ENCODE measurements at regions not wholly inside any gene's neighbourhood (a gene's known extent, or its start where the extent isn't known, plus 50 kb on each side); places are given as distances from the start of the nearest gene placed in this dataset.

DNA sequence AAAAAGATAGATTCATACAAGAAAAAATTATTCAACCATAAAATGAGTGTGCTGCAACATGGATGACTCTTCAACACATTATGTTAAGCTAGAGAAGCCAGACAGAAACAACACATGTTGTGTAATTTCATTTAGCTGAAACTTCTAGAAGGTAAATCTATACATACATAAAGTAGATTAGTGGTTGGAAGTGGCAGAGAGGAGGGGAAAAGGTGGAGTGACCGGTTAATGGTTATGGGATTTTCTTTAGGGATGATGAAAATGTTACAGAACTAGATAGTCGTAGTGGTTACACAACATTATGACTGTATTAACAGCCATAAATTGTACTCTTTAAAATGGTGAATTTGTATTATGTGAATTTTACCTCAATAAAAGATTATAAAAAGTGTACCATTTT lies 304.1 kb upstream of the SLC35B3 start:
- H3K9me3 Mint-ChIP-seq, result peaks cover 35% of the 10 kb centered on the region
- H3K36me3 Mint-ChIP-seq, result no peaks in the 10 kb centered on the region
- intact Hi-C loops (cut with micrococcal nuclease), result no loop called here
- CTCF ChIA-PET, result no interaction called here
- no peaks in the 10 kb centered on the region for H3K27me3 Mint-ChIP-seq
- no peak overlapping the region for H3K27ac Mint-ChIP-seq
- no peak overlapping the region for H3K4me3 Mint-ChIP-seq
- POLR2A ChIA-PET, result no interaction called here
- no peak for DNase-seq
- peaks cover 5% of the 10 kb centered on the region for H3K4me1 Mint-ChIP-seq (ENCODE audit: low read depth)

DNA sequence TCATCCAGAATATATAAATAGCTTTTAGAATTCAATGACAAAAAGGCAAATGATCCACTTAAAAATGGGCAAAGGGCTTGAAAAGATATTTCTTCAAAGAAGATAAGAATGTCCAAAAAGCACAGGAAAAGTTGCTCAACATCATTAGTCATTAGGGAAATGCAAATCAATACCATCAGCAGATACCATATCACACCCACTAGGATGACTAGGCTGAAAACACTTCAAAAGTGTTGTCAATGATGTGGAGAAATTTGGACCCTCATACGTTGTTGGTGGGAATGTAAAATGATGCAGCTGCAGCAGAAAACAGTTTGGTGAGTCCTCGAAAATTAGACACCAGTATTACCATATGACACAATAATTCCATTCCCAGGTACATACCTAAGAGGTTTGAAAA lies 303.6 kb upstream of the SLC35B3 start:
- Mint-ChIP-seq H3K4me3 (no peak overlapping the region), H3K27ac (no peak overlapping the region), H3K4me1 (ENCODE audit: low read depth) (peaks cover 5% of the 10 kb centered on the region), H3K27me3 (no peaks in the 10 kb centered on the region), H3K9me3 (peaks cover 34% of the 10 kb centered on the region), H3K36me3 (no peaks in the 10 kb centered on the region)
- DNase-seq, result no peak
- CTCF ChIA-PET, result no interaction called here
- POLR2A ChIA-PET, result no interaction called here
- intact Hi-C loops (cut with micrococcal nuclease), result no loop called here

DNA sequence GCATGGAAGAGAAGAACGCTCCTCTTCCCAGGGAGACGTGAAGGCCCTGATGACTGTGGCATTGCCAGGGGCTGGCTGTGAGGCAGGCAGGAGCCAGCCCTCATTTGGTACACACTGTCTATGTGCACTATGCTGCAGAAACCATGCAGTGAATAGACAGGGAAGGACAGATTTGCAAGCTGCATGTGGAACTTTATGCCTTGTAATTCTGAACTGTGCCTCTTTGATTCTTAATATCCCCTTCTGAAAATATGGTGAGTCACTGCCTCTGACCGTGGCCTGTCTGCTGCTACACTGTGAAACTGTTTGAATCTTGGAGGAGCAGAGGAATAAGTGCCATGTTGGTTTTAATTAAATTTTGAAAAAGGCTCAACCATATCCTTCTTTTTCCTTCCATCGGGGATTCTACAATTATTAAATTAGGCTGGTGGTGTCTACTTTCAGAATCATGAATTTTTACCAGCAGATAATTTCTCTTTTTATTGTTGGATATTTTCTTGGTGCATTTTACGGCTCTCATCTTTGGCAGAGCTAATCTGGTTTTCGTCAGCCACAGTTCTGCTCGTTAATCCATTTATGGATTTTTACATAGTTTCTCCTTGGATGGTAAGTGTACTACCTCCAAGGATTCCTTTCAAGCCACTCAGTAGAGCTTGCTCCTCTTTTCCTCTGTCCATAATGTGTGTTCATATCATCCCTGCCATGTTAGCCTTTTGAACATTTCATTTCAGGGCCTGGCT lies 301.0 kb upstream of the SLC35B3 start:
- Mint-ChIP-seq H3K27me3 (no peaks in the 10 kb centered on the region), H3K9me3 (peaks cover 28% of the 10 kb centered on the region), H3K27ac (no peak overlapping the region), H3K4me1 (ENCODE audit: low read depth) (no peaks in the 10 kb centered on the region), H3K4me3 (no peak overlapping the region), H3K36me3 (no peaks in the 10 kb centered on the region)
- POLR2A ChIA-PET, result no interaction called here
- no peak for DNase-seq
- intact Hi-C loops (cut with micrococcal nuclease), result no loop called here
- CTCF ChIA-PET, result no interaction called here

DNA sequence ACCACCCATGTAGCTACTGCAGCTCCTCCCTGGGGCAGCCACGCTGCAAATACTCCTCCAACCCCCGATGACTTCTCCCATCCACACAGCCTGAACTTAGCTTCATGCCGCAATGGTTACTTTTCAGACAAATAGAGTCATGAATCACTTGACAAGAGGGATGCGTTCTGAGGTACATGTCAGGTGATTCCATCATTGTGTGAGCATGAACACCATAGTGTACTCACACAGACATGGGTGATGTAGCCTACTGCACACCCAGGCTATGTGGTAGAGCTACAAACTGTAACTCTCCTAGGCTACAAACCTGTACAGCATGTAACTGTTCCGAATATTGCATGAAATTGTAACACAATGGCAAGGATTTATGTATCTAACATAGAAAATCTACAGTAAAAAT lies 298.5 kb upstream of the SLC35B3 start:
- Mint-ChIP-seq H3K27ac (no peak overlapping the region), H3K36me3 (no peaks in the 10 kb centered on the region), H3K4me1 (ENCODE audit: low read depth) (no peaks in the 10 kb centered on the region), H3K9me3 (peaks cover 19% of the 10 kb centered on the region), H3K4me3 (no peak overlapping the region), H3K27me3 (no peaks in the 10 kb centered on the region)
- POLR2A ChIA-PET, result no interaction called here
- CTCF ChIA-PET, result interaction anchor here (1.2 kb wide), 1 partner anchor 14 kb away, joined by 3 read pairs; no protein-coding TSS in a partner anchor
- intact Hi-C loops (cut with micrococcal nuclease), result no loop called here
- no peak for DNase-seq

DNA sequence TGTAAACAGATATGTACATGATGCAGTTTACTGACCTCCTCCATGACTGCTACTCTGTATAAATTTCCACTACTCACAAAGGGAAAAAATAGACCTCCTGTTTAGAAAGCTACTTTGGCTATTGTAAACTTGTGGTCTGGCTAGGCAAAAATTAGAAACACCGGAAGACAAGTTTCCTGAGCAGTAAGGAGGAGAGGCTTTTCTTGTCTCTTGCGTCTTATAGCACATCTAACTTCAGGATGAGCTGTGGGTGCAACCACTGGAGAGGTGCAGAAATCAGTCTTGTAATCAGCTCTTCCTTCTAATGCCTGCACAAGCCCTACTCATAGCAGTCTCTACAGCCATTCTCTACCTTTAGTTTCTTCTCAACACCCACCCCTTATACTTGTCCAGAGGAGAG lies 296.5 kb upstream of the SLC35B3 start:
- ChIA-PET CTCF (no interaction called here), POLR2A (no interaction called here)
- no peak overlapping the region for H3K4me3 Mint-ChIP-seq
- no peak overlapping the region for H3K27ac Mint-ChIP-seq
- H3K9me3 Mint-ChIP-seq, result peaks cover 13% of the 10 kb centered on the region
- intact Hi-C loops (cut with micrococcal nuclease), result no loop called here
- H3K4me1 Mint-ChIP-seq (ENCODE audit: low read depth), result no peaks in the 10 kb centered on the region
- no peaks in the 10 kb centered on the region for H3K27me3 Mint-ChIP-seq
- no peak for DNase-seq
- H3K36me3 Mint-ChIP-seq, result no peaks in the 10 kb centered on the region

DNA sequence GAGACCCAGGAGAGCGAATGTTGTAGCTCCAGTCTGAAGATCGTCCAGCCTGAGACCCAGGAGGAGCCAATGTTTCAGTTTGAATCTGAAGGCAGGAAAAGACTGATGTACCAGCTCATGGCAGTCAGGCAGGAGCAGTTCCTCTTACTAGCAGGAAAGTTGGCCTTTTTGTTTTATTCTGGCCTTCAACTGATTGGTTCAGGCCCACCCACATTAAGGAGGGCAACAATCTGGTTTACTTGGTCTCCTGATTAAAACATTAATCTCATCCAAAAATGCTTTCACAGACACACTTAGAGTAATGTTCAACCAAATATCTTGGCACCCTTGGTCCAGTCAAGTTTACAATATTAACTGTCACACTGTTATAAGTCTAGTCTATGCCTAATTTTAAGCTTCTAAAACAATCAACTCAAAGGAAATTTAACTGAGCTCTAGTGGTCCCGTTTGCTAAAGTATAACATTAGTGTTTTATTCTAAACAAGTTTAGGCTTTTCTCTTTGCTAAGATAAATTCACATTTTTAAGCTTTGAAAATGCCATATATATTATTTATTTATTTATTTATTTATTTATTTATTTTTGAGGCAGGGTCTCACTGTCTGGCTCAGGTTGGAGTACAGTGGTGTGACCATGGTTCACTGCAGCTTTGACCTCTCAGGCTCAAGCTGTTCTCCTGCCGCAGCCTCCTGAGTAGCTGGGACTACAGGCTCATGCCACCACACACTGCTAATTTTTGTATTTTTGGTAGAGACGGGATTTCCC lies 275.5 kb upstream of the SLC35B3 start:
- intact Hi-C loops (cut with micrococcal nuclease), result no loop called here
- ChIA-PET CTCF (no interaction called here), POLR2A (no interaction called here)
- no peaks in the 10 kb centered on the region for H3K36me3 Mint-ChIP-seq
- DNase-seq, result no peak
- H3K4me3 Mint-ChIP-seq, result no peak overlapping the region
- no peaks in the 10 kb centered on the region for H3K27me3 Mint-ChIP-seq
- no peaks in the 10 kb centered on the region for H3K4me1 Mint-ChIP-seq (ENCODE audit: low read depth)
- no peak overlapping the region for H3K27ac Mint-ChIP-seq
- H3K9me3 Mint-ChIP-seq, result peaks cover 12% of the 10 kb centered on the region

DNA sequence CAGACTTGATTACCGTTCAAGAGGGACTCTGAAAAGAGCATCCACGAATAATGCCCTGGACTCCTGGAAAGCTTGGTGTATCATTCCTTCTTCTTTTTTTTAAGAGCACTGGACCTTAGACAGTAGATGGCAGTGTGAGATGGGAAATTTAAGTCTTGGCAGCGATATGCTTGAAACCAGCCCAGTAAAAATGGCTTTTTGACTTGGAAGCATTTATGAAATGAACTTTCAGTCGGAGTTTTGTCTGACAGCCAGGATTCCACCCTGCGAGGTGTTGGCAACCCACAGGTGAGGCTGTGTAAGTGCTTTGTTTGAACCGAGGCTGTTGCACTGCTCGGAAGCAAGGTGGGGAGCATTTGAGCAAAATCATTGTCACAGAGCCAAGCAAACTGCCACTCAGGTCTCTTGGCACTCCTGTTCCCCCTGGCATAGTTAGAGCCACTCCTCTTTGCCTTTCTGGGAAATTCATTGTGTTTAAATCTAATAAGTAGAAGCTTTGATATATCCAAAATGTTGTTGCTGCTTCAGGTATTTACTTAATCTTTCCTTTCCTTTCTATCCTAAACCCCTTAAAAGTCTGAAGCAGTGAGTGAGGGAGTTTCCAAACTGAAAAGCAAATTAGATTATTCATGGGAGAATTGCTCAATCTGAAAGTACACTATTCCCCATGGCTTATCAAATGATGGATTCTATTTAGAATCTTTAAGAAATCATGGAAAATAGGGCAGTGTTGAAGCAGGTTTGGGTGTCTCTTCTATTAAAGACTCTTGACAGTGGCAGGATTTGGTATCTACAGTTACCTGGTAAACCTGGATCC lies 272.8 kb upstream of the SLC35B3 start:
- H3K27me3 Mint-ChIP-seq, result no peaks in the 10 kb centered on the region
- ChIA-PET CTCF (no interaction called here), POLR2A (no interaction called here)
- H3K4me3 Mint-ChIP-seq, result no peak overlapping the region
- H3K4me1 Mint-ChIP-seq (ENCODE audit: low read depth), result no peaks in the 10 kb centered on the region
- no peak for DNase-seq
- H3K36me3 Mint-ChIP-seq, result no peaks in the 10 kb centered on the region
- no peak overlapping the region for H3K27ac Mint-ChIP-seq
- intact Hi-C loops (cut with micrococcal nuclease), result no loop called here
- H3K9me3 Mint-ChIP-seq, result peaks cover 6% of the 10 kb centered on the region

DNA sequence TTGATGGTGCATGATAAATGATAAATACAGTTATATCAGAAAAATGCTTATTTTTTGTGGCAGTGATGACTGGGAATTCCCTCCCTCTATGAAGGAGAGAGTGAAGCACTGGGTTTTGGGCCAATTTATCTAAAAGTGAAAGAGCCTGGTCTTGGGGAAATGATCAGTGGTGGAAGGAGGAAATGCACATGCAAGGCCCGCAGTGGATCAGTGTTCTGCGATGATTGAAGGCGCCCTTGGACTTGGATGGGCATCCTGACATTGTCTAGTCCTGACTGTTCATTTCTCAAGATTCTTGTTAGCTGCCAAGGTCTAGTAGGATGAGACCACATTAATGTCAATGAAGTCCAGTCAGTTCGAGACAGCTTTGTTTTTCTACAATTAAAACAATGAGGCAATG lies 272.0 kb upstream of the SLC35B3 start:
- no peak overlapping the region for H3K4me3 Mint-ChIP-seq
- ChIA-PET CTCF (no interaction called here), POLR2A (no interaction called here)
- H3K27ac Mint-ChIP-seq, result no peak overlapping the region
- H3K27me3 Mint-ChIP-seq, result no peaks in the 10 kb centered on the region
- DNase-seq, result no peak
- H3K9me3 Mint-ChIP-seq, result peaks cover 10% of the 10 kb centered on the region
- H3K36me3 Mint-ChIP-seq, result no peaks in the 10 kb centered on the region
- intact Hi-C loops (cut with micrococcal nuclease), result no loop called here
- H3K4me1 Mint-ChIP-seq (ENCODE audit: low read depth), result no peaks in the 10 kb centered on the region

DNA sequence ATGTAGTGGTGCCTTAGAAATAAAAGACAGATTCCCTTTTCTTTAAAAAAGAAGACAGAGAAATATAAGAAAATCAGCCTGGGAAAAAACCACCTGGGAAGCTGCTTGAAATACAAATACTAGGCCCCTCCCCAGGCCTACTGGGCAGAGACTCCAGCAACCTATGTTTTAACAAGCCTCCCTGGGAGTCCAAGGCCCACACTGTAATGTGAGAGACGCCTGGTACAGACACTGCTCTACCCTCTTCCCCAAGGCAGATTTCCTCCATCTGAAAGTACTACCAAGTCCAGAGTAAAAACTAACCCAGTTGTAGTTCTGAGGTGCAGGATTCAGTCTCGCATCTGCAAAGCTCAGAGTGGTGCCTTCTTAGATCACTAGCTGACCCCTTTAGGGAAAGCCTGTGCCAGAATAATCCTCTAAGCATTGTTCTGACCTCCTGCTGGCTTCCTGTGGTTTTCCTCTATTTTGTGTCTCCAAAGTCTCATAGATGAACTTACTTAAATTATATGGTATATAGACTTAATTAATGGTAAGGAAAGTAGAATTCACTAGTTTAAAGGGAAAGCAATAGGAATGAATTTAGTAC lies 270.2 kb upstream of the SLC35B3 start:
- H3K27me3 Mint-ChIP-seq, result no peaks in the 10 kb centered on the region
- intact Hi-C loops (cut with micrococcal nuclease), result no loop called here
- DNase-seq, result no peak
- no peaks in the 10 kb centered on the region for H3K4me1 Mint-ChIP-seq (ENCODE audit: low read depth)
- H3K9me3 Mint-ChIP-seq, result peaks cover 22% of the 10 kb centered on the region
- CTCF ChIA-PET, result no interaction called here
- H3K27ac Mint-ChIP-seq, result no peak overlapping the region
- H3K36me3 Mint-ChIP-seq, result no peaks in the 10 kb centered on the region
- no peak overlapping the region for H3K4me3 Mint-ChIP-seq
- POLR2A ChIA-PET, result no interaction called here

DNA sequence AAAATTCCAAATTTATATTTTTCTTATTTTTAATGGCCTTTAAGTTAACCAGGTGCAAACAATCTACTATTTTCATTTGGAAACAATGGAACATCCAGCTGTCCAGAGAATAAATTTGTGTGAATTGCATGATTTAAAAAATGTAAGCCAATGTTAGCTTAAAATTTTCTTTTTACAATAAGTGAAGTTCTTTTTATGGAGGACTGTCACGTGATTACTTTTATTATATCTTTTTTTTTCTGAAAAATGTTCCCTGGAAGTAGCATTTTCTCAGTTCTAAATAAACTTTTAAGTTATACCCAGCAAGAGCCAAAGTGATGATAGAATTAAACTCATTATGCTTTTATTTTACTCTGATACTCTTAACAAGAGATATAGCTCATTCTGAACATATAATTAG lies 267.7 kb upstream of the SLC35B3 start:
- Mint-ChIP-seq H3K4me3 (no peak overlapping the region), H3K36me3 (no peaks in the 10 kb centered on the region), H3K9me3 (peaks cover 26% of the 10 kb centered on the region), H3K27ac (no peak overlapping the region), H3K4me1 (ENCODE audit: low read depth) (no peaks in the 10 kb centered on the region), H3K27me3 (no peaks in the 10 kb centered on the region)
- intact Hi-C loops (cut with micrococcal nuclease), result no loop called here
- ChIA-PET POLR2A (no interaction called here), CTCF (no interaction called here)
- DNase-seq, result no peak

DNA sequence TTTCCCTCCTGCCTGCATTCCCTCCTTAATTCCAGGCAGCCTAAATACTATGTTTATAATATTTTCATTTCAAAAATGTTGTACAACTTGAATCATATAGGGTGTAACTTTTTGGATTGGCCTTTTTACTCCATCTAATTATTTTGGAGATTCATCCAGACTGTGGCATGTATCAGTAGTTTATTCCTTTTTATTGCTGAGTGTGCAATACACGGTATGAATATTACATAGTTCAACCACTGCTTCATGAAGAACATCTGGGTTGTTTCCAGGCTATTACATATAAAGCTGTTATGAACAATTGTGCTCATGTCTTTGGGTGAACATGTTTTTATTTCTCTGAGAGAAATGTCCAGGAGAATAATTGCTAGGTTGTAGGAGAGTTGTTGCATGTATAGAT lies 253.5 kb upstream of the SLC35B3 start:
- POLR2A ChIA-PET, result no interaction called here
- no peak for DNase-seq
- Mint-ChIP-seq H3K4me1 (ENCODE audit: low read depth) (no peaks in the 10 kb centered on the region), H3K9me3 (peaks cover 32% of the 10 kb centered on the region), H3K4me3 (no peak overlapping the region), H3K36me3 (peaks cover 4% of the 10 kb centered on the region), H3K27me3 (no peaks in the 10 kb centered on the region), H3K27ac (no peak overlapping the region)
- CTCF ChIA-PET, result no interaction called here
- intact Hi-C loops (cut with micrococcal nuclease), result no loop called here

DNA sequence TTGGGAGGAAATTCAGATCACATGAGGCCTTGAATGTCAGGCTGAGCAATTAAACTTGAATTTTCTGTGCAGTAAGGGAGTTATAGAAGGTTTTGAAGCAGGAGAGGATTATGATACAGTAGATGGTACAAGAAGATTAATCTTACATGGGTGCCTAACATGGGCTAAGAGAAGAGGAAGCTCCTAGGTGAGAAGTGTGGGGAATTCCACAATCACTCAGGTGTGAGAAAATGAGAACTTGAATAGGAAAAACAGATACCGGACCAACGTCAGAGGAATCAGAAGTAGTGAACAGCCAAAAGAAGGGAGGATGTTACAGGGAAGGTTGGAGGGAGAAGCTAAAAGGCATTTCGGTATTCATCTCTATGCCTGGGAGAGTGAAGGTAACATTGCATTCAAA lies 250.7 kb upstream of the SLC35B3 start:
- Mint-ChIP-seq H3K9me3 (peaks cover 23% of the 10 kb centered on the region), H3K36me3 (no peaks in the 10 kb centered on the region), H3K4me3 (no peak overlapping the region), H3K27me3 (no peaks in the 10 kb centered on the region), H3K4me1 (ENCODE audit: low read depth) (no peaks in the 10 kb centered on the region), H3K27ac (no peak overlapping the region)
- no peak for DNase-seq
- CTCF ChIA-PET, result no interaction called here
- POLR2A ChIA-PET, result no interaction called here
- intact Hi-C loops (cut with micrococcal nuclease), result no loop called here

Data from activated CD4-positive, alpha-beta memory T cell treated with anti-CD3 and anti-CD28 coated beads for 36 hours (primary cell).